LoVo (cell line): ENCODE measurements at regions not wholly inside any gene's neighbourhood (a gene's known extent, or its start where the extent isn't known, plus 50 kb on each side); places are given as distances from the start of the nearest gene placed in this dataset.

ENCODE experiments used
- DNase-seq: peaks from one replicate; pipeline ENCODE4 v3.0.0-alpha.2; 2016; ENCODE audit warnings: low spot score

DNA sequence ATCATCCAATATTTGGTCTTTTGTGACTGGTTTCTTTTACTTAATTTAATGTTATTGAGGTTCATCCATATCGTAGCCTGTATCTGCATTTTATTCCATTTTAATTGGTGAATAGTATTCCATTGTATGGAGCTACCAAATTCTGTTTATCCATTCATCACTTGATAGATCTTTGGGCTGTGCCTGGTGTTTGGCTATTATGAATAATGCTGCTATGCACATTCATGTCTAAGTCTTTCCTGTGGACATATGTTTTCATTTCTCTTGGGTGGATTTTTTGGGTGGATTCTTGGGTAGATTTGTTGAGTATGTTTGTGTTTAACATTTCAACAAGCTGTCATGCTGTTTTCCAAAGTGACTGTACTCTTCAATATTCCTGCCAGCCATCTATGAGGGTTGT lies 52.5 kb upstream of the NEDD4L start:
- DNase-seq = no peak

DNA sequence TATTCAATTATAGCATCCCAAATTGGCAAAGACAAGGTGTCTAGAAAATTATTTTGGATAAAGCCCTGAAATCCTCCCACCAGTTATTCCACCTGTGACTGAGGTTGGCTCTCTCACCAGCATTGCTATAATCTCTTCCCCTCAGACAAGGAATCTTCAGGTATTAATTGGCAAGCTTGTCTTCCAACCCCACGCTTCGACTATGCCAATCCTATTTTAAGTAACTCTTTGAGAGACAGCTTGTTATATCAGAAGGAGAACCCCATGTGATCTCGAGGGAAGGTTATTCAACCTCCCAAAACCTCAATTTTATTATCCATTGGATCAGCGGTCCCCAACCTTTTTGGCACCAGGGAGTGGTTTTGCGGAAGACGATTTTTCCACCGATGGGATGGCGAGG lies 54.5 kb upstream of the NEDD4L start:
- DNase-seq = no peak

DNA sequence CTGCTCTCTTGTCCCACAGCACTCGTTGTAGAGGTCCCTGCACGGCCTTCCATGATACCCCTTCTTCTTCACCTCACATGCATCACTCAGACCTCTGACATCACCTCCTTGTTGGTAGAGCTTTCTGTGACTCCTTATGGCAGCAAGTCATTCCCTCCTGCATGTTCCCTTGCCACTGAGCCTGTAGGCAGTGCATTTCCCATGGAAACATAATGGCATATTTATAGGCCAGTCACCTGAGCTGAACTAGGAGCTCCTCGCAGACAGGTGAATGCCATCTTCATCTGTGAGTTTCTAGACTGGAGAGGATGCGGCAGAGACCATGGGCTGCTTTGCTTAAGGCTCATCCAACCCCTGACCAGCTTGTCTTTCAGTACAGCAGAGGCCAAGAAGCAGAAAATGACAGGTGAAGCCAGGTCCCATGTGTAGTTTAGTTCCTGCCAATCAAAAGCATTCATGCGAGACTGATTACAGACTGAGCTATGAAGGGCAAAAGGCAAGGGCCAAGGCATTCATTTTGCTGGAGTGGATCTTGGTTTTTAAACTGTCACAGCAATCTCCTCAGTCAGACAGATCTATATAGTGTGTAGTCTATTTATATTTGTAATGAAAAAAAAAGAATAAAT lies 59.4 kb upstream of the NEDD4L start:
- no peak for DNase-seq

DNA sequence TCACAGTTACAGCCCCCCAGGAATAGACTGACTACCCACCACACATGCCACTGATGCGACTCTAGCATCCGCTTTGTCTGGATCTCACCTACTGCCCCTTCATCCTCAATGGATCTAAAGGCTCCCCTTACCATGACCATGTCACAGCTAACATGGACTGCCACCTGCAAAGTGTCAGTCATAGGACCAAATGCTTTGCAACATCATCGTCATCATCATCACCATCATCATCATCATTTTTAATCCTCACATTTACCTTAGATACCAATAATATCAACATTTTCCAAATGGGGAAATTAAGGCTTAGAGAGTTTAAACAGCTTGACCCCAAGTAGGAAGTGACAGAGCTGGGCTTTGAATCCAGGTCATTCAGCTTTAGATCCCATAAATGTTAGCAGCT lies 60.1 kb upstream of the NEDD4L start:
- DNase-seq = no peak

DNA sequence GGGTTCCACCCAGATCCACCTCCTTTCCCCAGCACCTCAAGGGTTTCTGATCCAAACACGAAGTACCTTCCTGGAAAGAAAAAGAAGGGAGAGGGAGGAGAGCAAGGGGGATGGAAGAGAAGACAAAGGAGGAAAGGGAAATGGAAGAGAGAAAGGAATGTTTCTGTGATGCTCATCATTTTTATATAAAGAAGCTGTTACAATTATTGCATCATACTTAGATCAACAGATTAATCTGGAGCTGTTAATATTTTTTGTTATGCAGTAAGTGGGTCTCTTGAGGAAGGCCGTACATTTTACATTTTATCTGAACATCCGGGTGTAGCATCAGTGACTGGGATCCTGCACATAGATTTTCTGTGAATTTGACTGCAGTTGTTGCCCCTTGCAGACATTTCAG lies 60.6 kb upstream of the NEDD4L start:
- no peak for DNase-seq

DNA sequence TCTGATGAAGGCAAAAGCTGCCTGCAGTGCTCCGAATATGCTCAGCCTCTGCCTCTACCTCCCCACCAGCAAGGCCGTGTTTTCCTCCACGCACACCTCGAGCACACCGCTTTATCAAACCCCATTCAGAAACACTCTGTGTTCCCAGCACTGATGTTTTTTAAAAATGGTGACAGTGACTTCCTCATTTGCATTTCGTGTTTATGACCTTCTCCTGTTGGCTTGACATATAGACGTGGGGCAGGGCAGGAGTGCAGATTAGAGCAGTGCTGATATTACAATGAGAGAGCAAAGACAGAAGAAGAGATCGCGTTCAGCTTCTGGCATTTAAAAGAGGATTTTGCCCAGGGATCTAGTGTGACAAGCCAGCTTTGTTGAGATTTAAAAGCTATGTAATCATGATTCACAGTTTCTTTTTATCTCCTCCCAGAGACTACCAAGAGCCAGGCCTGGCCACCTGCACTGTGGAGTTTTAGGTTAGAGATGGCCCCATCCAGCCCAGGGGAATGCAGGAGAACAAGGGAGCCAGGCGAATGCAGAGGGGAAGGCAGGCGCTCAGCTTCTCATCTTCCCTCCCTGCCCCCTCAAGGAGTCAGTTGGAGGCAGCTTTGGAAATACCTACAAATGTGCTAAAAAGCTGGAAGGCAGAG lies 61.5 kb upstream of the NEDD4L start:
- no peak for DNase-seq

DNA sequence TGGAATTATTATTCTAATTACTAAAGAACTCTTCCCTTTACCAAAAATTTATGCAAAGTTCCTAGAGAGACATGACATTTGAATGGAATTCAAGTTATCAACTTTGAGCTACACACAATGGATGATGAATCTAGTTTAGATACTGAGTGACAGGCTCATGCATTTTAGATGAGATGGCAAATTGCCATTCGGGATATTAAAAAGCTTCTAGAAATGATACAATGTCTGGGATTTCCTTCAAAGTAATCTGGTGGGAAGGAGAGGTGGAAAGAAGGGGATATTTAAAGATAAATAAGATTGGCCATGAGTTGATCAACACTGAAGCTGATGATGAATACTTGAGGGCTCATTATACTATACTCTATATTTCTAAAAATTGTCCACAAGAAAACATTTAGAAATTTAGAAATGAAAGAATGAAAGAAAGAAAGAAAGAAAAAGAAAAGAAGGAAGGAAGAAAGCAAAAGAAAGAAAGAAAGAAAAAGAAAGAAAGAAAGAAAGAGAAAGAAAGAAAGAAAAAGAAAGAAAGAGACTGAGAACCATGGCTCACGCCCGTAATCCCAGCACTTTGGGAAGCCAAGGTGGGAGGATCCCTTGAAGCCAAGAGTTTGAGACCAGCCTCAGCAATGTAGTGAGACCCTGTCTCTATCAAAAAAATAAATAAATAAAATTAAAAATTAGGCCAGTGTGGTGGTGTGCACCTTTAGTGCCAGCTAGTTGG lies 62.6 kb upstream of the NEDD4L start:
- no peak for DNase-seq

DNA sequence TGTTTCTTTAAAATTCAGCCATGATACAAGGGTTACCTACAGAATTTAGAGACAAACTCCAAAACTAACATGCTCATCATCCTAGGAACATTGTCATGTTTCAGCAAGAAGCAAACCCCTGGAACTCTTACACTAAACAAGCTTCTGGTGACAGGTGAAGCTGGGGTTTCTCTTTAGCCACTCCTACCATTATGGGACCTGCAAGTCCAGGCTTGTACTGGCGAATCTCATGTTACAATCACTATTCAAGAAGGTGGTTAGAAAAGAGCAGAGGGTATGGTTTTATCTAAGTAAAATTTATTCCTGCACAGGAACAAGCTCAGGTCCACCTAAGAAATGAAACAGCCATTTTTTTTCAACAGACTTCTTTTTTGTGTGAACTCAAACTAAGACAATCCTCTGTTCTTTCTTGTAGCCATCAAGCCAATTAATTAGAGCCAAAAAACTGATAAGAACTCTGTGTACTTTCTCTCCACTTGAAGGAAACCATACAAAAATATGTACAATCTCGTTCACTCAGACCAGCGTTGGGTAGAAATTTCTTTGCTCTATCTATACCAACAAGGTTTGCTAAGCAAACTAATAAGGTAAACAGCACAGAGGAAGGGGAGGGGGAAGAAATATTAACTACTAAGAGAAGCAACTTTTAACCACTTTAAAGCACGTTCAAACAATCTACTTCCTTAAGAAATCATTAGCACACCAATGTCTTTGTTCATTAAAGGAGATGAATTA lies 63.3 kb upstream of the NEDD4L start:
- DNase-seq = no peak

DNA sequence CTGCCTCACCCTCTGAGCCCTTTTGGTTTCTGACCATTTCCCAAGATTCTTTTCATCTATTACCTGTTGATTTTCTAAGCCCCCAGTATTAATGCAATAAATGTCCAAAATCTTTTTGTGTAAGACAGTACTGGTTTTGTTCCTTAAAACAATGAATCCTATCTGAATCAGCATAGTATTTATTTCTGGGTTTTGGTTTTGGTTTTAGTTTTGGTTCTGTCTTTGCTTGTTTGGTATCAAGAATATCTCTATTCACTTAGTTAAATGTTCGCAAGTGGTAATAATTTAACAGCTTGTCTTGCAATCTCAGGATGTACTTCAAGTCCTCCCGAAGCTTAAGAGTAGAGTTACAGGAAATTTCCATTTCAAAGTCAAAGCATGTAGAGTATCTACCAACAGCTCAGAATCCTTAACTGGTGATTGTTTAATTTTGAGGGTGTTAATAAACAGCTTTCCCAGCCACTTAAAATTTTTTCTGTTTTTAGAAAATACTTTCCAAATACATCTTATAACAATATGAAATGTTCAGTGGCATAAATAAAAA lies 67.7 kb upstream of the NEDD4L start:
- DNase-seq = no peak

DNA sequence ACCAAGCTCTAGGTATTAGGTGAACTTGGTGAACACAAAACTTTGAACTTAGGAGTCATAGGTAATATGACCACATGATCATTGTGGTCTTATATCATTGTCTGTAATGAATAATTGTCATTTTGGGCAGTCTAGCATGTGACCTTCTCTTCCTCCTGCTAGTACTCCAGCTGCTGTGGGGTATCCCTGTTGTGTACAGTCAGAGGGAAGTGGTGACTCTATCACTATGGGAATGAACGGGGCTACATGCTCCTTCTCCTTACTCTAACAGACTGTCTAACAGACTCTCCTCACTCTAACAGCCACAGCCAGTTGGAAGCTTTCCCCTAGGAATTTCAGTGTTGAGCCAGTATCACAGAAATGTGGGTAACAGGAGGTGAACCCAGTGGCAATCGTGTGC lies 68.2 kb upstream of the NEDD4L start:
- no peak for DNase-seq

DNA sequence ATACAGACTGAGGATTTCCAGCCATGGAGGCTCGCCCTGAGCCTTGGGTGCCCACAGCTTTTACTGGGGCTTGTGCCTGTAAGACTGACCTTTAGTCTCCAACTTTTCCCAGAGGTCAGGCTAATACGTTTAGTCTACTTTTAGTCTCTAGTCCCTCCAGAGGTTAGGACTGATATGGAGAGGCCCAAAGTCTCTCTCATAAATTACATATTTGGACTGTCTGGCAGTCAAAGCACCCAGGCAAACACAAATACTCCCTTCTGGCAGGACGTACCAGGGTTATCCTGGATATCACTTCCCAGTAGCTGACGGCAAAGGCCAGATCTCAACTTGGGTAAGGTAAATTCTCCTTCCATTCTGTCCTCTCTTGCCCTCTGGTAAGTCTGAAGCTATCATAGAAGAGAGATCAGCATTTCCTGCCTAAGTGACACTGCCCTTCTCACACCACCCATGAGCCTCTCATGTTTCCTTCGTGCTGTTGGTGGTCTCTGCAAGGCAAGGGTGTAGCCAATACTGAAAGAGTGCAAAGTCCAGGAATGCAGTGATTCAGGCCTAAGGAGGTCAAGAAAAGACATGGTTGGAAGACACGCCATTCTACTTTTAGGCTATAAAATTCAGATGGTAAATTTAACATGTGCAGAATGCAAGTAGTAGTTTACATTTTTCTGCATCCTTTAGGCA lies 69.3 kb upstream of the NEDD4L start:
- no peak for DNase-seq

DNA sequence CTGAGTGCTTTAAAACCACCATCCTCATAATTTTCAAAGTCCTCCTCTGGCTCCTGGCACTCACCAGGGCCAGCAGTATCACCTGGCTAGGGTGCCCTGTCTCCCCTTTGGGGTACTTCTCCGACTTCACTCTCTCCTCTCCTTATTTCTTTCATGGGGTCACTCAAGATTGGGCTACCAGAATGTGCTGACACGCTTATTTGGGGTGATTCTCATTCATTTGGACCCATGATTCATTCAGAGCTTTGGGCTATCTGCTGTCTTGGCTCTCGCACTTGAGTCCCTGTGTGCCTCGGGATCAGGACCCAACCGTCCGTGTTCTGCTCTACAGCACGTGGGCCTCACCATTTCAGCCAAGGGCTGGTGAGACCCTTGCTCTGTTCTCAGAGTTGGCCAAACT lies 70.1 kb upstream of the NEDD4L start:
- DNase-seq = no peak

DNA sequence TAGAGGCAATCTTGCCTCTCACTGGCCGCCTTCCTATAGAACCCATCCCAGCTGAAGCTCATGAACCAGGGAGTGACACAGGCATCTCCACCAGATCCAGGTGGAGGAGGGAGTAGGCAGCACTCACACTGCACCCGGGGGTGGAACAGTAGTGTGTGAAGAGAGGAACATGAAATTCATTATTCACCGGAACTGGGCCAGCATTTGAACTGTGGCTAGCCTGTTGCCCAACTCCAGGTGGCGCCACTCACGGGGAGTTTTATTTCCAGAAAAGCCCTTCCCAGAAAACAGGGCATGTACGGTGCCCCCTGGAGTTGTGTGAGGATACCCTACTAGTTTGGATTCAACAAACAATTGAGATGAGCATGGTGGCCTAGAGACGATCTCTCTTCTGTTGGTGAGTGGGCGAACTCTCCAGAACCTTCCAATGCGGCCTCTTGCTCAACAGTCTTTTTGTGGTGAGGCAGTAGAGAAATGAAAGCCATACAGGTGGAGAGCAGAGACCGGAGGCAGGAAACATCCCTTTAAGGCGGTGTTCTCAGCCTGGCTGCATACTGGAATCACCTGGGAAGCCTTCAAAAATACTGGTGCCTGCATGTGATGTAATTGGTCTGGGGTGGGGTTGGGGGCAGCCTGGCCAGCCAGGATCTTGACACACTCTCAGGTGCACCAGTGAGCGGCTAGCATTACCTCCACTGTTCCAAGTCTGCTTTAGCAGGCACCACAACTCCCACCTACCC lies 73.5 kb upstream of the NEDD4L start:
- no peak for DNase-seq

DNA sequence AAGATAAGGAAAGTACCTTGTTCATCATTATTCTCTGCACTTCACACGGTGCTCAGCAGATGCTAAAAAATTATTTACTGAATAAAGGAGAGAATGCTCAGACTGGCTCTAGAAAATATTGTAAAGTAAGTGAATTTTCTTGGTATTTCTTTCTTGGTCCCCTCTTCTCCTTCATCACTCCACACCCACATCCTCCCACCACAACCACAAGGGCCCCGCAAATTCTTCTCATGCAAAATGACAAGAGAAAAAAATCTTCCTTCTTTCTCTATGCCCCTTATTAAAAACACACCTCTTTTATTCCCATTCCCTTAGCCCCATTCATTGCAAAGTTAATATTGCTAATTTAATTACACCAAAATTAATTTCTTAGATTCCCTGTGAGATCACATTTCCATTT lies 74.2 kb upstream of the NEDD4L start:
- no peak for DNase-seq

DNA sequence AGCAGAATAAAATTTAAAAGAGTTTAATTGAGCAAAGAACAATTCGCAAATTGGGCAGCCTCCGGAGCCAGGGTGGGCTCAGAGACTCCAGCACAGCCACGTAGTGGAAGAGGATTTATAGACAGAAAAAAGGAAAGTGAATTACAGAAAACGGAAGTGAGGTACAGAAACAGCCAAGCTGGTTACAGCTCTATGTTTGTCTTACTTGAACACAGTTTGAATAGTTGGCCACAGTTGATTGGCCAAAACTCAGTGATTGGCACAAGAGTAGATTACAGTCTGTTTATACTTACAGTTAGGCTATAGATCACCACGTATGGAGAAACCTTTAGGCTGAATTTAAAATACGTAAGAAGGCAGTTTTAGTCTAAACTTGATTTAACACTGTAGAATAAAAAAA lies 78.8 kb upstream of the NEDD4L start:
- no peak for DNase-seq

DNA sequence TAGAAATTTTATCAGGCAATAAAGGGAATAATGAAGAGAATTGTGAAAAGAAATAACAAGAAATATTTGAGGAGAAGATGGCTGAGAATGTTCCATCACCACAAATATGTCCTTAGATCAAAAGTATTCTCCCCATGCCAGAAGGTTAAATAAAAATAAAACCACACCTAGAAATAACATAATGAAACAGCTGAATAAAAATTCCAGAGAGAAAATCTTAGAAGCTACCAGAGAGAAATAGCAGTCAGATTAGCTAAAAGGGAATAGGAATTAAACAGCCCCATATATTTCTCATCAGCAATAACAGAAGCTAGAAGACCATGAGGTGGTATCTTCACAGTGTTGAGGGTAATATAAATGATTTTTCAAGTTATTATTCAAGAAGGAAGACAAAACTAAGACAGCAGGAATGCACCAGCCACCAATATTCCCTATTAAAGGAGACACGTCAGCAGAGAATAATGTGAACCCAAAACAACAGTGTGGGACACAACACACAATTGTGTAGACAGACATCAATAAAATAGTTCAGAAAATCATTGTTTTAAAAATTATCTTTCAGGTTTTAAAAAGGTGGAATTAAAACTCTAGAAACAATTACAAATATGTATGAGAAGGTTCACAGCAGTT lies 82.0 kb upstream of the NEDD4L start:
- no peak for DNase-seq

DNA sequence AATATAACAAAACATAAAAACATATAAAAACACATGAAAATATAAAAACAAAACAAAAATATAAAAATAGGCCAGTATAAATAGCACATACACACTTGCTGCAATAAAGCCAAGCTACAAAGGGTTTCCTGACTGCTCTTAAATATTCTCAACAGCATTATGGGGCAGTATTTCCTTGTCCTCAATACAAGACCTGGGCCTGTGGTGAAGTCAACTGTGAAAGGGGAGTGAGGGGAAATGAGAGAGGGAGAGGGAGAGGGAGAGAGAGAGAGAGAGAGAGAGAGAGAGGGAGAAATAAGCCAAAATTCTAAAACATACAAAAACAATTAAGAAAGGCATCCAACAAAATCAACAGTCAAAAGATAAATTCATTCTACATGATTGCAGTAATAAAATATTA lies 82.6 kb upstream of the NEDD4L start:
- DNase-seq = no peak

DNA sequence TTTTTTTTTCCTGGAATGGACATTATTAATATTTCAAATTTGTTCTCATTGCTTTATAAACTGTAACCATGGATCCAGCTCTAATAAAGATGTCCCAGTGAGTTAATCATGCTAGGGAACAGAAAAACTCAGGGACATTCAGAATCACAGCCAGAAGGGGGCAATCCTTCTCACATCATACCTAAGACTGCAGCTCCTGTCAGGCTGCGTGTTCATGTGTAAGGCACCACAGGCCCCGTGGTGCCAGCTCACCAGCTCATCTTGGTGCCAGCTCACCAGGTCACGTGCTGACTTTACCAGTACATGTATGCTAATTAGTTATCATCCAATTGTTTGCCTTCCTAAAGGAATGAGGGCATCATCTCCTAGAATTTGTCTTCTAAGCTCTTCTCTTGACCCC lies 84.7 kb upstream of the NEDD4L start:
- peak; percentile 36 for DNase-seq

DNA sequence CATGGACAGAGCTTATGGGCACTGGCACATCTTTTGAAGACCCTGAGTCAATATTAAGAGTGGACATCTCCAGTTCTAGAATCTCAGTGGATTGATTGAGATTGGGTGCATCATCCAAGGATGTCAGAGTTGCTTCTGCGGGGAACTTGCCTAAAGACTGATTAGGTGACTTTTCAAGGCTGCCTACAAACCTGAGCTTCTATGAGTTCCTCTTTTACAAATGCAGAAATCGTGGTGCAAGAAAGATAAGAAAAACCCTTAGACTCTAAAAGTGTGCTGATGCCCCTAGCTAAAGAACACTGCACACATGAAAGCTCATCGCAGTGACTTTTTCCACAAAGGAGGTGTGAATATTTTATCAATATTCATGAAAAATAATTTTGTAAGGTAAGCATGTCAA lies 86.8 kb upstream of the NEDD4L start:
- no peak for DNase-seq

DNA sequence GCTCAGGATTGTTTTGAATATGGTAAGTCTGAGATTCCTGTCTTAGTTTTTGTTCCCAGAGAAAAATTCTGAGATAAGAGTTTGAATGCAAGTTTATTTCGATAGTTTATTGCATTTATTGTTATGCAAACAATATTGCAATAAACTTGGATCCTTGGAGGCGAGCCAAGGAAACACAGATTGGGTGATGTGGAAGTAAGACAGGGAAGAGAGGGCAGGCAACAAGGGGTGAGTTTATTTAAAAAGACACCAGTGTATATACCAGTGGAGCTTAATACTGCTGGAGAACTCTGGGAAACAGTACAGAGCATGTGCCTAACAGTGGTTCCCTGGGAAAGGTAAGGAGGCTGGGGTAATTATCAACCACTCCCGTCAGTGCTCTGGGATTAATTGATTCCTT lies 87.5 kb upstream of the NEDD4L start:
- DNase-seq = peak; percentile 9

DNA sequence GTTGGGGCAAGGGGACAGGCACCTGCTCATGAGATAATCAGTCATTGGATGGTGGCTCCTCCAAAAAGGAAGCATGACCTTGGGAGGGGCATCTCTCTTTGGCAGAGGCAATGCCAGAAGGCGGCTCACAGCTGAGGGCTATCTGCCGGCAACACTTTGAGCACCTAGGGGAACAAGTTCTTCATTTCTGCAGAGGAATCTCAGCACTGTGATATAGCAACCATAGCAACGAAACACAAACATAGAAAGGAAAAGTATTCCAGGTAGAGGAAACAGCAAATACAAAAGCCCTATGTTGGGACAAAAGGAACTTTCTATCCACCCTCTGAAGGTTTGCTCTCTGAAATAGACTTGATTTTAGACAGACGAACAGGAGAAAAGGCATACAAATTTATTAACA lies 89.1 kb upstream of the NEDD4L start:
- no peak for DNase-seq
